ENCODE measurements at regions not wholly inside any gene's neighbourhood (a gene's known extent, or its start where the extent isn't known, plus 50 kb on each side); places are given as distances from the start of the nearest gene placed in this dataset.
A peak's percentile ranks its signal among the peaks of the same experiment; 100 is the strongest.

GRCh38 chr1:193435781-193436180 lies 249.4 kb upstream of the B3GALT2 start:
- DNase-seq (ENCODE audit: low read depth), result no peak

- peak; percentile 62 for DNase-seq (ENCODE audit: low read depth)
Measured at GRCh38 chr1:193434319-193434718, 247.9 kb upstream of the B3GALT2 start.

- DNase-seq (ENCODE audit: low read depth), result no peak
Measured at GRCh38 chr1:193433599-193433998, 247.2 kb upstream of the B3GALT2 start.

- DNase-seq (ENCODE audit: low read depth), result no peak
Measured at GRCh38 chr1:193432979-193433587, 246.7 kb upstream of the B3GALT2 start.

- DNase-seq (ENCODE audit: low read depth), result no peak
Measured at GRCh38 chr1:193431265-193431977, 245.0 kb upstream of the B3GALT2 start.

- DNase-seq (ENCODE audit: low read depth), result no peak
Measured at GRCh38 chr1:193427524-193427923, 241.1 kb upstream of the B3GALT2 start.

- DNase-seq (ENCODE audit: low read depth), result no peak
Measured at GRCh38 chr1:193426061-193426460, 239.6 kb upstream of the B3GALT2 start.

GRCh38 chr1:193421487-193421886 lies 235.1 kb upstream of the B3GALT2 start:
- DNase-seq (ENCODE audit: low read depth), result no peak

GRCh38 chr1:193419295-193419694 lies 232.9 kb upstream of the B3GALT2 start:
- no peak for DNase-seq (ENCODE audit: low read depth)

GRCh38 chr1:193418745-193419058 lies 232.3 kb upstream of the B3GALT2 start:
- no peak for DNase-seq (ENCODE audit: low read depth)

- no peak for DNase-seq (ENCODE audit: low read depth)
Measured at GRCh38 chr1:193417945-193418744, 231.7 kb upstream of the B3GALT2 start.

GRCh38 chr1:193417403-193417802 lies 231.0 kb upstream of the B3GALT2 start:
- no peak for DNase-seq (ENCODE audit: low read depth)

GRCh38 chr1:193416226-193417024 lies 230.0 kb upstream of the B3GALT2 start:
- DNase-seq (ENCODE audit: low read depth), result no peak

- no peak for DNase-seq (ENCODE audit: low read depth)
Measured at GRCh38 chr1:193415256-193415655, 228.8 kb upstream of the B3GALT2 start.

- DNase-seq (ENCODE audit: low read depth), result no peak
Measured at GRCh38 chr1:193413376-193413775, 227.0 kb upstream of the B3GALT2 start.

GRCh38 chr1:193412748-193413147 lies 226.3 kb upstream of the B3GALT2 start:
- no peak for DNase-seq (ENCODE audit: low read depth)

- DNase-seq (ENCODE audit: low read depth), result no peak
Measured at GRCh38 chr1:193411714-193412113, 225.3 kb upstream of the B3GALT2 start.

- DNase-seq (ENCODE audit: low read depth), result no peak
Measured at GRCh38 chr1:193411215-193411614, 224.8 kb upstream of the B3GALT2 start.

GRCh38 chr1:193408782-193409293 lies 222.4 kb upstream of the B3GALT2 start:
- peak; percentile 87 for DNase-seq (ENCODE audit: low read depth)

GRCh38 chr1:193406901-193407300 lies 220.5 kb upstream of the B3GALT2 start:
- DNase-seq (ENCODE audit: low read depth), result no peak

GRCh38 chr1:193404236-193404635 lies 217.8 kb upstream of the B3GALT2 start:
- DNase-seq (ENCODE audit: low read depth), result no peak

- DNase-seq (ENCODE audit: low read depth), result no peak
Measured at GRCh38 chr1:193402977-193403376, 216.6 kb upstream of the B3GALT2 start.
